ENCODE measurements at regions not wholly inside any gene's neighbourhood (a gene's known extent, or its start where the extent isn't known, plus 50 kb on each side); places are given as distances from the start of the nearest gene placed in this dataset.
"Not testable (repeated sequence)": the region's sequence is repeated elsewhere in the genome, so short reads cannot be mapped to it uniquely, and the experiment has no call there.

- ATAC-seq (no peak), DNase-seq (no peak)
- intact Hi-C loops (cut with micrococcal nuclease): no loop called here
Observed at GRCh38 chrX:112380541-112381278, 298.1 kb upstream of the TRPC5 start.

GRCh38 chrX:112377481-112377880 is 294.9 kb upstream of the TRPC5 start:
- DNase-seq: no peak
- intact Hi-C loops (cut with micrococcal nuclease): no loop called here
- no peak for ATAC-seq

GRCh38 chrX:112368371-112368770 is 285.8 kb upstream of the TRPC5 start:
- DNase-seq: no peak
- ATAC-seq: no peak
- intact Hi-C loops (cut with micrococcal nuclease): no loop called here

- ATAC-seq (no peak), DNase-seq (no peak)
- intact Hi-C loops (cut with micrococcal nuclease): no loop called here
Observed at GRCh38 chrX:112367065-112367464, 284.5 kb upstream of the TRPC5 start.

GRCh38 chrX:112359906-112360305 is 277.3 kb upstream of the TRPC5 start:
- DNase-seq (no peak), ATAC-seq (no peak)
- intact Hi-C loops (cut with micrococcal nuclease): no loop called here

- DNase-seq (no peak), ATAC-seq (no peak)
- intact Hi-C loops (cut with micrococcal nuclease): no loop called here
Observed at GRCh38 chrX:112355931-112356330, 273.4 kb upstream of the TRPC5 start.

GRCh38 chrX:112341598-112341997 is 259.0 kb upstream of the TRPC5 start:
- no peak for ATAC-seq
- intact Hi-C loops (cut with micrococcal nuclease): no loop called here
- DNase-seq: no peak

- intact Hi-C loops (cut with micrococcal nuclease): no loop called here
- no peak for ATAC-seq
- no peak for DNase-seq
Observed at GRCh38 chrX:112313201-112313600, 230.6 kb upstream of the TRPC5 start.

GRCh38 chrX:112306027-112306426 is 223.5 kb upstream of the TRPC5 start:
- ATAC-seq: no peak
- no peak for DNase-seq

GRCh38 chrX:112279940-112280339 is 197.4 kb upstream of the TRPC5 start:
- DNase-seq (no peak), ATAC-seq (no peak)
- intact Hi-C loops (cut with micrococcal nuclease): no loop called here

More at GRCh38 chrX:112306027-112306426, 223.5 kb upstream of the TRPC5 start:
- intact Hi-C loops (cut with micrococcal nuclease): no loop called here

GRCh38 chrX:112270991-112271390 is 188.4 kb upstream of the TRPC5 start:
- intact Hi-C loops (cut with micrococcal nuclease): no loop called here
- ATAC-seq (no peak), DNase-seq (no peak)

- ATAC-seq (no peak), DNase-seq (no peak)
- intact Hi-C loops (cut with micrococcal nuclease): no loop called here
Observed at GRCh38 chrX:112266136-112266535, 183.6 kb upstream of the TRPC5 start.

- intact Hi-C loops (cut with micrococcal nuclease): no loop called here
- ATAC-seq (no peak), DNase-seq (no peak)
Observed at GRCh38 chrX:112259375-112259774, 176.8 kb upstream of the TRPC5 start.

GRCh38 chrX:112254896-112255295 is 172.3 kb upstream of the TRPC5 start:
- intact Hi-C loops (cut with micrococcal nuclease): no loop called here
- ATAC-seq (no peak), DNase-seq (no peak)

GRCh38 chrX:112247714-112248113 is 165.1 kb upstream of the TRPC5 start:
- DNase-seq: no peak
- ATAC-seq: no peak
- intact Hi-C loops (cut with micrococcal nuclease): no loop called here

- ATAC-seq (no peak), DNase-seq (no peak)
- intact Hi-C loops (cut with micrococcal nuclease): no loop called here
Observed at GRCh38 chrX:112235547-112235946, 153.0 kb upstream of the TRPC5 start.

GRCh38 chrX:112233164-112233563 is 150.6 kb upstream of the TRPC5 start:
- intact Hi-C loops (cut with micrococcal nuclease): no loop called here
- ATAC-seq (no peak), DNase-seq (no peak)

- DNase-seq; ATAC-seq; intact Hi-C loops (cut with micrococcal nuclease): not testable (repeated sequence)
Observed at GRCh38 chrX:112226795-112227194, 144.2 kb upstream of the TRPC5 start.

GRCh38 chrX:112223391-112223790 is 140.8 kb upstream of the TRPC5 start:
- ATAC-seq: no peak
- DNase-seq: no peak
- intact Hi-C loops (cut with micrococcal nuclease): no loop called here

GRCh38 chrX:112218388-112218787 is 135.8 kb upstream of the TRPC5 start:
- intact Hi-C loops (cut with micrococcal nuclease): no loop called here
- DNase-seq (no peak), ATAC-seq (no peak)

GRCh38 chrX:112211459-112211858 is 128.9 kb upstream of the TRPC5 start:
- intact Hi-C loops (cut with micrococcal nuclease): no loop called here
- ATAC-seq (no peak), DNase-seq (no peak)

GRCh38 chrX:112197840-112198239 is 115.3 kb upstream of the TRPC5 start:
- intact Hi-C loops (cut with micrococcal nuclease): no loop called here
- ATAC-seq (no peak), DNase-seq (no peak)
